ENCODE measurements at regions not wholly inside any gene's neighbourhood (a gene's known extent, or its start where the extent isn't known, plus 50 kb on each side); places are given as distances from the start of the nearest gene placed in this dataset.

- no peak for DNase-seq (ENCODE audit: low read depth)
These were observed 610.2 kb downstream of the ZEB2 start for GRCh38 chr2:143909577-143910353.

- DNase-seq (ENCODE audit: low read depth) = no peak
These were observed 611.1 kb downstream of the ZEB2 start for GRCh38 chr2:143908843-143909242.

- no peak for DNase-seq (ENCODE audit: low read depth)
These were observed 612.1 kb downstream of the ZEB2 start for GRCh38 chr2:143907801-143908200.

GRCh38 chr2:143906850-143907249 is 613.1 kb downstream of the ZEB2 start:
- no peak for DNase-seq (ENCODE audit: low read depth)

GRCh38 chr2:143905587-143905986 is 614.3 kb downstream of the ZEB2 start:
- DNase-seq (ENCODE audit: low read depth) = no peak

- DNase-seq (ENCODE audit: low read depth) = no peak
These were observed 616.6 kb downstream of the ZEB2 start for GRCh38 chr2:143903172-143903856.

GRCh38 chr2:143901185-143901842 is 618.6 kb downstream of the ZEB2 start:
- no peak for DNase-seq (ENCODE audit: low read depth)

GRCh38 chr2:143899987-143900386 is 619.9 kb downstream of the ZEB2 start:
- DNase-seq (ENCODE audit: low read depth) = no peak

- DNase-seq (ENCODE audit: low read depth) = no peak
These were observed 626.5 kb downstream of the ZEB2 start for GRCh38 chr2:143893371-143893770.

GRCh38 chr2:143891879-143892308 is 628.0 kb downstream of the ZEB2 start:
- no peak for DNase-seq (ENCODE audit: low read depth)

GRCh38 chr2:143890798-143891197 is 629.1 kb downstream of the ZEB2 start:
- no peak for DNase-seq (ENCODE audit: low read depth)

- DNase-seq (ENCODE audit: low read depth) = no peak
These were observed 630.7 kb downstream of the ZEB2 start for GRCh38 chr2:143889216-143889615.

GRCh38 chr2:143885461-143885860 is 634.5 kb downstream of the ZEB2 start:
- DNase-seq (ENCODE audit: low read depth) = no peak

- DNase-seq (ENCODE audit: low read depth) = no peak
These were observed 638.7 kb downstream of the ZEB2 start for GRCh38 chr2:143881246-143881645.

GRCh38 chr2:143877876-143878530 is 641.9 kb downstream of the ZEB2 start:
- no peak for DNase-seq (ENCODE audit: low read depth)

- no peak for DNase-seq (ENCODE audit: low read depth)
These were observed 642.9 kb downstream of the ZEB2 start for GRCh38 chr2:143877056-143877455.

GRCh38 chr2:143875295-143876233 is 644.4 kb downstream of the ZEB2 start:
- DNase-seq (ENCODE audit: low read depth) = no peak

GRCh38 chr2:143873886-143874285 is 646.0 kb downstream of the ZEB2 start:
- no peak for DNase-seq (ENCODE audit: low read depth)

GRCh38 chr2:143870696-143871095 is 649.2 kb downstream of the ZEB2 start:
- no peak for DNase-seq (ENCODE audit: low read depth)

GRCh38 chr2:143856978-143857377 is 662.9 kb downstream of the ZEB2 start:
- no peak for DNase-seq (ENCODE audit: low read depth)

- DNase-seq (ENCODE audit: low read depth) = no peak
These were observed 667.2 kb downstream of the ZEB2 start for GRCh38 chr2:143852759-143853158.

Data from activated T-helper 9 cell treated with anti-CD3 and anti-CD28 coated beads, Interleukin-2, amount 50 U/mL, for 16 hours (primary cell).